Mesenchymal stem cell (in vitro differentiated cells and primary cell): ENCODE measurements at regions not wholly inside any gene's neighbourhood (a gene's known extent, or its start where the extent isn't known, plus 50 kb on each side); places are given as distances from the start of the nearest gene placed in this dataset.

Experiments
- DNase-seq: peaks from one replicate; pipeline ENCODE4 v3.0.0-alpha.2; 2013
- H2AFZ ChIP-seq: one replicate; pipeline ENCODE4 v1.6.1; 2013; ENCODE audit warnings: low read depth, mild to moderate bottlenecking, control low read depth, inconsistent platforms, low read length, moderate library complexity
- H2AK5ac ChIP-seq: 2 replicates; pipeline ENCODE4 v1.6.1; 2013; ENCODE audit warnings: low read length, moderate library complexity, mild to moderate bottlenecking, inconsistent platforms; ENCODE audit not compliant: severe bottlenecking
- H2BK120ac ChIP-seq: one replicate; pipeline ENCODE4 v1.6.1; 2013; ENCODE audit warnings: low read depth, mild to moderate bottlenecking, inconsistent platforms, low read length, moderate library complexity
- H2BK12ac ChIP-seq, 2 experiments: one replicate each; pipeline ENCODE4 v1.6.1; 2013; ENCODE audit warnings: inconsistent platforms in 2 of 2, low read length in 2 of 2, mild to moderate bottlenecking in 2 of 2, moderate library complexity in 2 of 2, control low read depth in 1 of 2
- H2BK15ac ChIP-seq: one replicate; pipeline ENCODE4 v1.6.1; 2013; ENCODE audit warnings: mild to moderate bottlenecking, low read depth, inconsistent platforms; ENCODE audit not compliant: poor library complexity, severe bottlenecking
- H2BK5ac ChIP-seq: 2 replicates; pipeline ENCODE4 v1.6.1; 2013; ENCODE audit warnings: low read depth, mild to moderate bottlenecking, low read length, control low read depth, inconsistent platforms; ENCODE audit not compliant: poor library complexity, severe bottlenecking
- H3K14ac ChIP-seq, 2 experiments: one replicate each; pipeline ENCODE4 v1.6.1; 2013; ENCODE audit warnings: inconsistent platforms in 2 of 2, low read length in 2 of 2, control low read depth in 1 of 2, mild to moderate bottlenecking in 1 of 2, moderate library complexity in 1 of 2
- H3K18ac ChIP-seq, 2 experiments: one replicate each; pipeline ENCODE4 v1.6.1; 2013; ENCODE audit warnings: inconsistent platforms in 2 of 2, low read length in 2 of 2, control low read depth in 1 of 2, low read depth in 1 of 2, mild to moderate bottlenecking in 1 of 2
- H3K23ac ChIP-seq, 2 experiments: one replicate each; pipeline ENCODE4 v1.6.1; 2013; ENCODE audit warnings: inconsistent platforms in 2 of 2, low read length in 2 of 2, mild to moderate bottlenecking in 2 of 2, moderate library complexity in 2 of 2, control low read depth in 1 of 2
- H3K27ac ChIP-seq: 2 replicates; pipeline ENCODE4 v1.5.1; 2013; ENCODE audit warnings: mild to moderate bottlenecking, moderate library complexity, low read length, control low read depth, inconsistent platforms; ENCODE audit not compliant: poor library complexity, severe bottlenecking
- H3K27me3 ChIP-seq, 2 experiments: 2 replicates each; pipeline versions ENCODE4 v1.6.1 to v1.7.0; 2013; ENCODE audit warnings: low read length in 2 of 2, mild to moderate bottlenecking in 2 of 2, moderate library complexity in 2 of 2, control low read depth in 1 of 2, inconsistent platforms in 1 of 2; ENCODE audit not compliant: control insufficient read depth in 1 of 2, insufficient read depth in 1 of 2
- H3K36me3 ChIP-seq, 2 experiments: 2 replicates each; pipeline versions ENCODE4 v1.6.1 to v1.7.0; 2013; ENCODE audit warnings: low read length in 2 of 2, control low read depth in 1 of 2, inconsistent platforms in 1 of 2, low read depth in 1 of 2, mild to moderate bottlenecking in 1 of 2; ENCODE audit not compliant: insufficient read depth in 2 of 2, control insufficient read depth in 1 of 2
- H3K4ac ChIP-seq, 2 experiments: one replicate each; pipeline ENCODE4 v1.6.1; 2013; ENCODE audit warnings: inconsistent platforms in 2 of 2, low read length in 2 of 2, mild to moderate bottlenecking in 2 of 2, moderate library complexity in 2 of 2, control low read depth in 1 of 2, low read depth in 1 of 2
- H3K4me1 ChIP-seq: 2 replicates; pipeline ENCODE4 v1.6.1; 2013; ENCODE audit warnings: low read depth, low read length, control low read depth; ENCODE audit not compliant: control insufficient read depth, insufficient read depth
- H3K4me2 ChIP-seq: 2 replicates; pipeline ENCODE4 v1.6.1; 2013; ENCODE audit warnings: low read length, mild to moderate bottlenecking, inconsistent platforms; ENCODE audit not compliant: poor library complexity, severe bottlenecking
- H3K4me3 ChIP-seq, 2 experiments: 2 replicates each; pipeline versions ENCODE4 v1.5.1 to v1.7.0; 2013; ENCODE audit warnings: low read length in 2 of 2, mild to moderate bottlenecking in 2 of 2, control low read depth in 1 of 2, low read depth in 1 of 2; ENCODE audit not compliant: insufficient read depth in 1 of 2
- H3K79me1 ChIP-seq: replicated peaks from 2 replicates; pipeline ENCODE4 v1.6.1; 2013; ENCODE audit warnings: mild to moderate bottlenecking, control low read depth, low read length, inconsistent platforms; ENCODE audit not compliant: poor library complexity, severe bottlenecking
- H3K9ac ChIP-seq: 2 replicates; pipeline ENCODE4 v1.7.0; 2013; ENCODE audit warnings: mild to moderate bottlenecking, low read length, moderate library complexity
- H3K9me3 ChIP-seq: 2 replicates; pipeline ENCODE4 v1.7.0; 2013; ENCODE audit warnings: mild to moderate bottlenecking, low read length; ENCODE audit not compliant: control insufficient read depth
- H4K8ac ChIP-seq: one replicate; pipeline ENCODE4 v1.6.1; 2013; ENCODE audit warnings: inconsistent platforms, mild to moderate bottlenecking, low read length, moderate library complexity
- H4K91ac ChIP-seq: one replicate; pipeline ENCODE4 v1.6.1; 2013; ENCODE audit warnings: mild to moderate bottlenecking, low read length, inconsistent platforms
- WGBS: methylation state at CpG from one replicate; pipeline ENCODE4 v1.1.7; 2013; ENCODE audit warnings: mixed read lengths; 5-methylcytosine and 5-hydroxymethylcytosine counted together

- Histone ChIP-seq H3K27ac (no peak overlapping the region), H3K79me1 (no peaks in the 10 kb centered on the region), H4K91ac (no peak overlapping the region), H3K36me3 (no peaks in the 10 kb centered on the region), H2BK120ac (no peak overlapping the region), H3K4me3 (no peak overlapping the region), H3K9ac (no peak overlapping the region), H2AFZ (no peak overlapping the region), H3K9me3 (peaks cover 3% of the 10 kb centered on the region), H3K4me1 (no peaks in the 10 kb centered on the region), H4K8ac (no peak overlapping the region), H2BK12ac (no peak overlapping the region), H2BK5ac (no peak overlapping the region), H2AK5ac (no peak overlapping the region), H3K18ac (no peak overlapping the region), H3K27me3 (peaks cover 0 to 6% of the 10 kb centered on the region in 2 experiments), H2BK15ac (no peak overlapping the region), H3K4ac (no peak overlapping the region), H3K4me2 (no peak overlapping the region), H3K23ac (no peak overlapping the region), H3K14ac (no peak overlapping the region)
- DNase-seq, result no peak
- WGBS, result 68% methylated on average over 14 of the region's 15 CpGs
Measured at GRCh38 chr6:3650959-3651697, 100.4 kb downstream of the PXDC1 start.

GRCh38 chr6:3650076-3650958 is 101.2 kb downstream of the PXDC1 start:
- DNase-seq, result no peak
- Histone ChIP-seq H2AK5ac (no peak overlapping the region), H2BK5ac (no peak overlapping the region), H3K14ac (peak overlapping the region in 1 of 2 experiments; percentile 84), H3K9ac (no peak overlapping the region), H3K4ac (no peak overlapping the region), H4K8ac (no peak overlapping the region), H3K9me3 (peaks cover 3% of the 10 kb centered on the region), H3K27me3 (peaks cover 0 to 6% of the 10 kb centered on the region in 2 experiments), H3K36me3 (no peaks in the 10 kb centered on the region), H4K91ac (no peak overlapping the region), H3K18ac (no peak overlapping the region), H2BK120ac (no peak overlapping the region), H3K23ac (peak overlapping the region in 1 of 2 experiments; percentile 63), H3K79me1 (no peaks in the 10 kb centered on the region), H3K4me1 (no peaks in the 10 kb centered on the region), H3K4me3 (no peak overlapping the region), H2AFZ (no peak overlapping the region), H3K27ac (no peak overlapping the region), H2BK12ac (peak overlapping the region in 1 of 2 experiments; percentile 33), H3K4me2 (no peak overlapping the region), H2BK15ac (no peak overlapping the region)
- WGBS, result 97% methylated on average over 17 of the region's 17 CpGs

- Histone ChIP-seq H3K4ac (no peak overlapping the region), H2AFZ (no peak overlapping the region), H2BK5ac (no peak overlapping the region), H3K36me3 (no peaks in the 10 kb centered on the region), H4K91ac (no peak overlapping the region), H3K4me1 (no peaks in the 10 kb centered on the region), H3K27me3 (peaks cover 0 to 6% of the 10 kb centered on the region in 2 experiments), H3K14ac (no peak overlapping the region), H3K18ac (no peak overlapping the region), H3K27ac (no peak overlapping the region), H3K4me3 (no peak overlapping the region), H3K9me3 (peaks cover 3% of the 10 kb centered on the region), H4K8ac (no peak overlapping the region), H3K23ac (no peak overlapping the region), H2AK5ac (no peak overlapping the region), H2BK15ac (no peak overlapping the region), H2BK12ac (no peak overlapping the region), H3K9ac (no peak overlapping the region), H3K4me2 (no peak overlapping the region), H3K79me1 (no peaks in the 10 kb centered on the region), H2BK120ac (no peak overlapping the region)
- WGBS, result no CpG with 5 or more reads among the region's 2 CpGs
- no peak for DNase-seq
Measured at GRCh38 chr6:3648724-3649123, 102.8 kb downstream of the PXDC1 start.
